ENCODE measurements at regions not wholly inside any gene's neighbourhood (a gene's known extent, or its start where the extent isn't known, plus 50 kb on each side); places are given as distances from the start of the nearest gene placed in this dataset.

- no peak for DNase-seq (ENCODE audit: low spot score)
- in situ Hi-C loops (cut with HindIII; ENCODE audit: low sequenced_read_pairs), result no loop called here
These were observed 343.1 kb upstream of the SEMA6D start for GRCh38 chr15:47374222-47374621.

- no peak for DNase-seq (ENCODE audit: low spot score)
- in situ Hi-C loops (cut with HindIII; ENCODE audit: low sequenced_read_pairs), result no loop called here
These were observed 341.1 kb upstream of the SEMA6D start for GRCh38 chr15:47376190-47376589.

- no peak for DNase-seq (ENCODE audit: low spot score)
- in situ Hi-C loops (cut with HindIII; ENCODE audit: low sequenced_read_pairs), result no loop called here
These were observed 339.8 kb upstream of the SEMA6D start for GRCh38 chr15:47377465-47377864.

- no peak for DNase-seq (ENCODE audit: low spot score)
- in situ Hi-C loops (cut with HindIII; ENCODE audit: low sequenced_read_pairs), result no loop called here
These were observed 338.8 kb upstream of the SEMA6D start for GRCh38 chr15:47378527-47378926.

- in situ Hi-C loops (cut with HindIII; ENCODE audit: low sequenced_read_pairs), result no loop called here
- DNase-seq (ENCODE audit: low spot score), result no peak
These were observed 334.2 kb upstream of the SEMA6D start for GRCh38 chr15:47383102-47383501.

GRCh38 chr15:47383801-47384200, 333.5 kb upstream of the SEMA6D start:
- in situ Hi-C loops (cut with HindIII; ENCODE audit: low sequenced_read_pairs), result no loop called here
- no peak for DNase-seq (ENCODE audit: low spot score)

- no peak for DNase-seq (ENCODE audit: low spot score)
- in situ Hi-C loops (cut with HindIII; ENCODE audit: low sequenced_read_pairs), result no loop called here
These were observed 333.0 kb upstream of the SEMA6D start for GRCh38 chr15:47384341-47384740.

GRCh38 chr15:47384776-47385175, 332.5 kb upstream of the SEMA6D start:
- DNase-seq (ENCODE audit: low spot score), result no peak
- in situ Hi-C loops (cut with HindIII; ENCODE audit: low sequenced_read_pairs), result no loop called here

- DNase-seq (ENCODE audit: low spot score), result no peak
- in situ Hi-C loops (cut with HindIII; ENCODE audit: low sequenced_read_pairs), result no loop called here
These were observed 330.8 kb upstream of the SEMA6D start for GRCh38 chr15:47386459-47386858.

- in situ Hi-C loops (cut with HindIII; ENCODE audit: low sequenced_read_pairs), result no loop called here
- no peak for DNase-seq (ENCODE audit: low spot score)
These were observed 329.0 kb upstream of the SEMA6D start for GRCh38 chr15:47388299-47388698.

- in situ Hi-C loops (cut with HindIII; ENCODE audit: low sequenced_read_pairs), result no loop called here
- no peak for DNase-seq (ENCODE audit: low spot score)
These were observed 327.0 kb upstream of the SEMA6D start for GRCh38 chr15:47390208-47390765.

- in situ Hi-C loops (cut with HindIII; ENCODE audit: low sequenced_read_pairs), result no loop called here
These were observed 323.0 kb upstream of the SEMA6D start for GRCh38 chr15:47394286-47394809.

GRCh38 chr15:47395076-47395475, 322.2 kb upstream of the SEMA6D start:
- no peak for DNase-seq (ENCODE audit: low spot score)
- in situ Hi-C loops (cut with HindIII; ENCODE audit: low sequenced_read_pairs), result no loop called here

More at GRCh38 chr15:47394286-47394809, 323.0 kb upstream of the SEMA6D start:
- DNase-seq (ENCODE audit: low spot score), result no peak

- in situ Hi-C loops (cut with HindIII; ENCODE audit: low sequenced_read_pairs), result no loop called here
- no peak for DNase-seq (ENCODE audit: low spot score)
These were observed 319.6 kb upstream of the SEMA6D start for GRCh38 chr15:47397655-47398054.

- DNase-seq (ENCODE audit: low spot score), result no peak
These were observed 319.2 kb upstream of the SEMA6D start for GRCh38 chr15:47398132-47398531.

GRCh38 chr15:47398594-47398993, 318.7 kb upstream of the SEMA6D start:
- in situ Hi-C loops (cut with HindIII; ENCODE audit: low sequenced_read_pairs), result no loop called here
- DNase-seq (ENCODE audit: low spot score), result no peak

More at GRCh38 chr15:47398132-47398531, 319.2 kb upstream of the SEMA6D start:
- in situ Hi-C loops (cut with HindIII; ENCODE audit: low sequenced_read_pairs), result no loop called here

GRCh38 chr15:47399100-47399499, 318.2 kb upstream of the SEMA6D start:
- no peak for DNase-seq (ENCODE audit: low spot score)
- in situ Hi-C loops (cut with HindIII; ENCODE audit: low sequenced_read_pairs), result no loop called here

GRCh38 chr15:47400603-47401002, 316.7 kb upstream of the SEMA6D start:
- in situ Hi-C loops (cut with HindIII; ENCODE audit: low sequenced_read_pairs), result no loop called here

GRCh38 chr15:47401427-47401826, 315.9 kb upstream of the SEMA6D start:
- in situ Hi-C loops (cut with HindIII; ENCODE audit: low sequenced_read_pairs), result no loop called here

More at GRCh38 chr15:47400603-47401002, 316.7 kb upstream of the SEMA6D start:
- DNase-seq (ENCODE audit: low spot score), result no peak

GRCh38 chr15:47402829-47403228, 314.5 kb upstream of the SEMA6D start:
- no peak for DNase-seq (ENCODE audit: low spot score)
- in situ Hi-C loops (cut with HindIII; ENCODE audit: low sequenced_read_pairs), result no loop called here

More at GRCh38 chr15:47401427-47401826, 315.9 kb upstream of the SEMA6D start:
- DNase-seq (ENCODE audit: low spot score), result no peak

GRCh38 chr15:47404877-47405276, 312.4 kb upstream of the SEMA6D start:
- in situ Hi-C loops (cut with HindIII; ENCODE audit: low sequenced_read_pairs), result no loop called here
- no peak for DNase-seq (ENCODE audit: low spot score)
